ENCODE measurements at regions not wholly inside any gene's neighbourhood (a gene's known extent, or its start where the extent isn't known, plus 50 kb on each side); places are given as distances from the start of the nearest gene placed in this dataset.

- H3K9ac ChIP-seq (replicated peaks; ENCODE audit: extremely low read depth, insufficient read depth, low read length): no peak overlapping the region
- no peak overlapping the region for H2AFZ ChIP-seq (ENCODE audit: low read depth, low read length)
- H3K27ac ChIP-seq (ENCODE audit: insufficient read depth, low read depth, low read length): peak overlapping the region; percentile 12
- no peaks in the 10 kb centered on the region for H3K4me1 ChIP-seq (ENCODE audit: control insufficient read depth, extremely low read depth, insufficient read depth, low read length)
- H4K20me1 ChIP-seq (replicated peaks; ENCODE audit: control insufficient read depth, extremely low read depth, insufficient read depth, low read length): no peaks in the 10 kb centered on the region
- ChIA-PET POLR2A (no interaction called here), CTCF (interaction anchor here (0.9 to 1.2 kb wide), 3 partner anchors 14 to 58 kb away, joined by 3 read pairs; partner anchors contain the start of gene B3GALNT1)
- intact Hi-C loops (cut with micrococcal nuclease) (no loop called here), dilution Hi-C loops (cut with MboI; ENCODE audit: extremely low pct_ligation_motif_present, low sequenced_read_pairs) (no loop called here)
- H3K36me3 ChIP-seq (ENCODE audit: control insufficient read depth in 2 of 2, extremely low read depth in 1 of 2, insufficient read depth in 2 of 2, low read length in 2 of 2): no peaks in the 10 kb centered on the region
- BruUV-seq (replicated peaks): no TSS peak
- DNase-seq (ENCODE audit: low read depth, low spot score): peak; percentile 54
- FAIRE-seq: peak; percentile 77
- no peaks in the 10 kb centered on the region for H3K79me2 ChIP-seq (ENCODE audit: control insufficient read depth, insufficient read depth, low read length)
- H3K4me2 ChIP-seq (ENCODE audit: insufficient read depth, low read length): no peak overlapping the region
- no peaks in the 10 kb centered on the region for H3K27me3 ChIP-seq (ENCODE audit: control insufficient read depth in 2 of 2, insufficient read depth in 2 of 2, low read length in 2 of 2)
- no peaks in the 10 kb centered on the region for H3K9me3 ChIP-seq (replicated peaks; ENCODE audit: control insufficient read depth, insufficient read depth, low read length)
- TF ChIP-seq POLR2A (IDR thresholded peaks at IDR 0.05; ENCODE audit: low read depth, low read length) (no peak), MYC (IDR thresholded peaks at IDR 0.05; ENCODE audit: low read depth, low read length) (no peak), EZH2 (IDR thresholded peaks at IDR 0.05; ENCODE audit: borderline replicate concordance, low read depth, low read length, severe bottlenecking) (no peak), JUN (IDR thresholded peaks at IDR 0.05; ENCODE audit: borderline replicate concordance, insufficient read depth, insufficient read length, low read depth) (peak; percentile 72), POLR2AphosphoS5 (IDR thresholded peaks at IDR 0.05; ENCODE audit: insufficient read depth, low read depth, low read length) (peak; percentile 26), CTCF (IDR thresholded peaks at IDR 0.05; ENCODE audit: extremely low read depth in 1 of 2, insufficient read depth in 1 of 2, low read depth in 1 of 2, low read length in 2 of 2) (no peak), GATA2 (IDR thresholded peaks at IDR 0.05; ENCODE audit: insufficient read depth, insufficient read length, low read depth, low read length) (no peak), FOS (IDR thresholded peaks at IDR 0.05; ENCODE audit: borderline replicate concordance, insufficient read depth, low read length) (peak; percentile 76)
- no peak overlapping the region for H3K4me3 ChIP-seq (replicated peaks in 1 of 3; ENCODE audit: insufficient read depth in 1 of 3, low read depth in 1 of 3, low read length in 3 of 3)
- no peaks in the 10 kb centered on the region for H3K9me1 ChIP-seq (replicated peaks; ENCODE audit: control insufficient read depth, extremely low read depth, insufficient read depth, low read length)
Observed at GRCh38 chr3:161163297-161163696, 57.8 kb upstream of the NMD3 start.

Measured in endothelial cell of umbilical vein (primary cell).